Endodermal cell (in vitro differentiated cells): ENCODE measurements at regions not wholly inside any gene's neighbourhood (a gene's known extent, or its start where the extent isn't known, plus 50 kb on each side); places are given as distances from the start of the nearest gene placed in this dataset.

Source experiments
- DNase-seq: peaks from one replicate; pipeline ENCODE4 v3.0.0-alpha.2; 2017
- H3K27ac ChIP-seq: 2 replicates; pipeline ENCODE4 v1.5.1; 2013; ENCODE audit warnings: mild to moderate bottlenecking, low read depth, low read length, moderate library complexity
- H3K27me3 ChIP-seq: 2 replicates; pipeline ENCODE4 v1.6.1; 2013; ENCODE audit warnings: mild to moderate bottlenecking, low read length, moderate library complexity; ENCODE audit not compliant: insufficient read depth, control insufficient read depth, poor library complexity, severe bottlenecking
- H3K36me3 ChIP-seq: 2 replicates; pipeline ENCODE4 v1.7.0; 2013; ENCODE audit warnings: mild to moderate bottlenecking, low read length, moderate library complexity; ENCODE audit not compliant: control insufficient read depth, insufficient read depth
- H3K4me1 ChIP-seq: one replicate; pipeline ENCODE4 v1.7.0; 2013; ENCODE audit warnings: low read length; ENCODE audit not compliant: control insufficient read depth, insufficient read depth
- H3K4me3 ChIP-seq: 2 replicates; pipeline ENCODE4 v1.5.1; 2013; ENCODE audit warnings: mild to moderate bottlenecking, low read length, moderate library complexity
- H3K9ac ChIP-seq: 2 replicates; pipeline ENCODE4 v1.6.1; 2013; ENCODE audit warnings: mild to moderate bottlenecking, low read length, moderate library complexity; ENCODE audit not compliant: poor library complexity, severe bottlenecking; ENCODE audit errors: extremely low read depth
- H3K9me3 ChIP-seq: 2 replicates; pipeline ENCODE4 v1.6.1; 2013; ENCODE audit warnings: mild to moderate bottlenecking, low read length, moderate library complexity; ENCODE audit not compliant: control insufficient read depth
- H3K27ac Mint-ChIP-seq: 2 replicates; pipeline ENCODE4 v1.8.0; 2020; ENCODE audit warnings: mixed read lengths
- H3K27me3 Mint-ChIP-seq: 2 replicates; pipeline ENCODE4 v1.8.0; 2021; ENCODE audit warnings: mild to moderate bottlenecking, mixed read lengths; ENCODE audit not compliant: insufficient read depth
- H3K36me3 Mint-ChIP-seq: 2 replicates; pipeline ENCODE4 v1.8.0; 2020; ENCODE audit warnings: low read depth, mixed read lengths
- H3K4me1 Mint-ChIP-seq: 2 replicates; pipeline ENCODE4 v1.8.0; 2020; ENCODE audit warnings: mixed read lengths
- H3K4me3 Mint-ChIP-seq: 2 replicates; pipeline ENCODE4 v1.8.0; 2020; ENCODE audit warnings: mild to moderate bottlenecking, moderate library complexity, mixed read lengths
- H3K9me3 Mint-ChIP-seq: 2 replicates; pipeline ENCODE4 v1.8.0; 2020; ENCODE audit warnings: mild to moderate bottlenecking, mixed read lengths
- WGBS, 2 experiments: methylation state at CpG; one replicate each; pipeline versions ENCODE4 v1.1.5 to v1.1.7; 2013; ENCODE audit warnings: missing lambda C conversion rate in 2 of 2, mixed read lengths in 1 of 2; ENCODE audit not compliant: insufficient coverage in 1 of 2, insufficient read length in 1 of 2; 5-methylcytosine and 5-hydroxymethylcytosine counted together
- TF ChIP-seq, protein P1 (sequence below): fragments of 200-600 bp; sonication (generic); conservative IDR thresholded peaks from 2 replicates; pipeline ENCODE4 v1.5.0; 2021; ENCODE audit warnings: antibody characterized with exemption, mild to moderate bottlenecking

DNA sequence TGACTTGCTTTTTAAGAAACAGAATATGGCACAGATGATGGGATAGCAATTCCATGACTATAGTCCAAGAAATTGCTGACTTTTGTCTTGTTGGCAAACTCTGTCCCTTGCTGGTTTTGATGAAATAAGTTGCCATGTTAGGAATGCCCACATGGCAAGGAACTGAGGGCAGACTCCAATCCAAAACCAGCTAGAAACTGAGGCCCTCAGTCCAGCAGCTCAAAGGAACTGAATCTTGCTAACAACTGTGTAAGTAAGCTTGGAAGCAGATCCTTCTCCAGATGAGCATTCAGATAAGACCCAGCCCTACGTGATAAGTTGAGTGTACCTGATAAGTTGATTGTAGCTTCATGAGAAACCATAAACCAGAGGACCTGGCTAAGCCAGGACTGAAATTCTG lies 64.3 kb upstream of the BMPER start:
- Mint-ChIP-seq H3K27ac (no peak overlapping the region), H3K27me3 (peaks cover 11% of the 10 kb centered on the region), H3K4me1 (peaks cover 16% of the 10 kb centered on the region), H3K4me3 (no peak overlapping the region), H3K9me3 (peaks cover 12% of the 10 kb centered on the region), H3K36me3 (no peaks in the 10 kb centered on the region)
- Histone ChIP-seq H3K9ac (no peak overlapping the region), H3K27me3 (no peaks in the 10 kb centered on the region), H3K36me3 (no peaks in the 10 kb centered on the region), H3K4me3 (no peak overlapping the region), H3K4me1 (peaks cover 2% of the 10 kb centered on the region), H3K9me3 (peaks cover 10% of the 10 kb centered on the region), H3K27ac (no peak overlapping the region)
- TF ChIP-seq, protein P1, sequence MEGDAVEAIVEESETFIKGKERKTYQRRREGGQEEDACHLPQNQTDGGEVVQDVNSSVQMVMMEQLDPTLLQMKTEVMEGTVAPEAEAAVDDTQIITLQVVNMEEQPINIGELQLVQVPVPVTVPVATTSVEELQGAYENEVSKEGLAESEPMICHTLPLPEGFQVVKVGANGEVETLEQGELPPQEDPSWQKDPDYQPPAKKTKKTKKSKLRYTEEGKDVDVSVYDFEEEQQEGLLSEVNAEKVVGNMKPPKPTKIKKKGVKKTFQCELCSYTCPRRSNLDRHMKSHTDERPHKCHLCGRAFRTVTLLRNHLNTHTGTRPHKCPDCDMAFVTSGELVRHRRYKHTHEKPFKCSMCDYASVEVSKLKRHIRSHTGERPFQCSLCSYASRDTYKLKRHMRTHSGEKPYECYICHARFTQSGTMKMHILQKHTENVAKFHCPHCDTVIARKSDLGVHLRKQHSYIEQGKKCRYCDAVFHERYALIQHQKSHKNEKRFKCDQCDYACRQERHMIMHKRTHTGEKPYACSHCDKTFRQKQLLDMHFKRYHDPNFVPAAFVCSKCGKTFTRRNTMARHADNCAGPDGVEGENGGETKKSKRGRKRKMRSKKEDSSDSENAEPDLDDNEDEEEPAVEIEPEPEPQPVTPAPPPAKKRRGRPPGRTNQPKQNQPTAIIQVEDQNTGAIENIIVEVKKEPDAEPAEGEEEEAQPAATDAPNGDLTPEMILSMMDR: no peak
- DNase-seq: no peak
- WGBS, 2 experiments: 67 to 83% methylated on average over 1 of the region's 1 CpG

DNA sequence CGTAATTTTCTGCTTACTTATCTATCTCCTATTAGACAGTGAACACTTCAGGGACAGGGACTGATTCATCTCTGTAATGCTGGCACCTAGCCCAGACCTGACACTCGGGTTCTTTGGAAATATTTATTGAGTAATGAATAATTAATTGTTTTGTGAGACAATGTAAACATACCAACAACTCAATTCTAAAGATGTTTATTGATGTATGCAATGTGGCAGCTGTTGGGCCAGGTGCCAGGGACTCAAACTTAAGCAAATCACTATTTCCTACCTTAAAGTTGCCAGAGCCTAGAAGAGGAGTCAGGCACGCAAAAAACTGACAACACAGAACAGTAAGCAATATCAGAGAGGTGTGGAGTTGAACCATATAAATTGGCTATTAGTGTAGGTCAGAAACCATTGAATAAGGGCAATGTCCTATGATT lies 63.6 kb upstream of the BMPER start:
- peaks cover 16% of the 10 kb centered on the region for H3K4me1 Mint-ChIP-seq
- no peaks in the 10 kb centered on the region for H3K27me3 ChIP-seq
- no peaks in the 10 kb centered on the region for H3K36me3 ChIP-seq
- H3K9me3 Mint-ChIP-seq: peaks cover 9% of the 10 kb centered on the region
- H3K4me3 ChIP-seq: no peak overlapping the region
- H3K27ac ChIP-seq: no peak overlapping the region
- no peak overlapping the region for H3K4me3 Mint-ChIP-seq
- no peaks in the 10 kb centered on the region for H3K36me3 Mint-ChIP-seq
- 91 to 100% methylated on average over 2 to 3 of the region's 3 CpGs for WGBS, 2 experiments
- no peak overlapping the region for H3K9ac ChIP-seq
- peaks cover 13% of the 10 kb centered on the region for H3K27me3 Mint-ChIP-seq
- TF ChIP-seq, protein P1: no peak
- peaks cover 2% of the 10 kb centered on the region for H3K4me1 ChIP-seq
- no peak overlapping the region for H3K27ac Mint-ChIP-seq
- no peak for DNase-seq
- peaks cover 6% of the 10 kb centered on the region for H3K9me3 ChIP-seq

- Histone ChIP-seq H3K9ac (no peak overlapping the region), H3K4me1 (peaks cover 2% of the 10 kb centered on the region), H3K27ac (no peak overlapping the region), H3K36me3 (no peaks in the 10 kb centered on the region), H3K27me3 (no peaks in the 10 kb centered on the region), H3K9me3 (peaks cover 2% of the 10 kb centered on the region), H3K4me3 (no peak overlapping the region)
- H3K9me3 Mint-ChIP-seq: peaks cover 5% of the 10 kb centered on the region
- 89 to 100% methylated on average over 2 to 3 of the region's 3 CpGs for WGBS, 2 experiments
- no peak for DNase-seq
- H3K27me3 Mint-ChIP-seq: peaks cover 14% of the 10 kb centered on the region
- no peak overlapping the region for H3K4me3 Mint-ChIP-seq
- no peaks in the 10 kb centered on the region for H3K36me3 Mint-ChIP-seq
- TF ChIP-seq, protein P1: no peak
- H3K4me1 Mint-ChIP-seq: peaks cover 16% of the 10 kb centered on the region
- no peak overlapping the region for H3K27ac Mint-ChIP-seq
Observed at GRCh38 chr7:33842150-33842549, 63.2 kb upstream of the BMPER start.
